GM18505 (cell line): ENCODE measurements at regions not wholly inside any gene's neighbourhood (a gene's known extent, or its start where the extent isn't known, plus 50 kb on each side); places are given as distances from the start of the nearest gene placed in this dataset.

Experiments
- ATAC-seq: cut with Tn5 transposase; IDR thresholded peaks from one replicate; pipeline ENCODE4 v1.9.1; 2021; ENCODE audit not compliant: unreplicated experiment
- POLR2A ChIP-seq: IDR thresholded peaks from 4 replicates; pipeline ENCODE4 v1.6.1; 2011; ENCODE audit warnings: borderline replicate concordance; ENCODE audit not compliant: insufficient read depth, insufficient read length; ENCODE audit errors: extremely low read depth

DNA sequence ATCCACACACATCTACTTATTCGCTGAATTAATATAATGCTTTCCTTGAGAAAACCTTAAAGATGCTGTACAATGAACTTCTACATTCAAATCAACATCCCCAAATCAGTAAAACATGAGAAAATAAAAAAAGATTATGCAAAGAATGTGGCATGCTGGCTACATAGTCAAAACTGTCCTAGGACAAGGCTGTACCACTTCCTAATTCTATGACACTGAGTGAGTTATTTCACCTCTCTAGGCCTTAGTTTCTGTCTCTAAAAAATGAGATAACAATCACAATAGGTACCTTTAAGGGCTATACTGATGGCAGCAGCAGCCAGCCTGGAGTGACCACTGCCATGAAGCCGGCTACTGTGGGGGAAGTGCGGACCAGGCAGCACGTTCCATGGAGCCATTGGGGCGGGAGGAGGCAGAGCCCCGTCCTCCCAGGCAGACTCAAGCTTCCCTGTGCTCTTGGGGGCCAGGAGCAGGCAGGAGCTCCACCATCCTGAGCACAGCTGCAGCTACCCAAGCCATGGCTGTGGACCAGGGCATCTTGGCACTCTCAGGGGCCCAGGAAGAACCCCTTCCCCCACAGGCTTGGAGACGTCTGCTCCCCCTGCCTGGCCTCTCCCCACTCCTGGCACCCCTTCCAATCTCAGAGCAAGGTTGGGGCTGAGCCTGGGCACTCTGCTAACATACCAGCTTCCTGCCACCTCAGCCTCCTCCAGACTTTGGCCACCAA lies 110.2 kb downstream of the ELAPOR2 start:
- no peak for TF ChIP-seq POLR2A
- ATAC-seq, result peak; percentile 97

- no peak for ATAC-seq
These were observed 111.5 kb downstream of the ELAPOR2 start for GRCh38 chr7:86947929-86948328.

GRCh38 chr7:86943447-86943846 lies 116.0 kb downstream of the ELAPOR2 start:
- ATAC-seq, result no peak
- no peak for TF ChIP-seq POLR2A

More at GRCh38 chr7:86947929-86948328, 111.5 kb downstream of the ELAPOR2 start:
- TF ChIP-seq POLR2A, result no peak

GRCh38 chr7:86942995-86943394 lies 116.5 kb downstream of the ELAPOR2 start:
- ATAC-seq, result no peak

DNA sequence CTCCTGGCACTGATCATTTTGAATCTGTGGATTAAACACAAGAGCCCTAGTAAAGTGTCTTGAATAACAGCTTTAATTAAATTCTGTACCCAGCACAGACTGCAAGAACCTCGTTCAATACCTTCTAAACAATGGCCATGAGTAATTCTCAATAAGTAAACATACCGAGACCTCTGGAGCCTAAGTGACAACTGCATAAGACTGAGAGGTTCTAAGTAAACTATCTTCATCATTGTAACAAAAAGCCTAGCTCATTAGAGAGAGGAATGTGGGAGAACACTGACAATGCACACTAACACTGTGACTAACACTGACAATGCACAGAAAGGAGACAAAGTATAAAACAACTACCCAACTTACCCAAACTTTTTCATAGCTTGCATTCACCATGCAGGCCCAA lies 117.4 kb downstream of the ELAPOR2 start:
- no peak for TF ChIP-seq POLR2A
- ATAC-seq, result no peak

More at GRCh38 chr7:86942995-86943394, 116.5 kb downstream of the ELAPOR2 start:
- TF ChIP-seq POLR2A, result no peak

DNA sequence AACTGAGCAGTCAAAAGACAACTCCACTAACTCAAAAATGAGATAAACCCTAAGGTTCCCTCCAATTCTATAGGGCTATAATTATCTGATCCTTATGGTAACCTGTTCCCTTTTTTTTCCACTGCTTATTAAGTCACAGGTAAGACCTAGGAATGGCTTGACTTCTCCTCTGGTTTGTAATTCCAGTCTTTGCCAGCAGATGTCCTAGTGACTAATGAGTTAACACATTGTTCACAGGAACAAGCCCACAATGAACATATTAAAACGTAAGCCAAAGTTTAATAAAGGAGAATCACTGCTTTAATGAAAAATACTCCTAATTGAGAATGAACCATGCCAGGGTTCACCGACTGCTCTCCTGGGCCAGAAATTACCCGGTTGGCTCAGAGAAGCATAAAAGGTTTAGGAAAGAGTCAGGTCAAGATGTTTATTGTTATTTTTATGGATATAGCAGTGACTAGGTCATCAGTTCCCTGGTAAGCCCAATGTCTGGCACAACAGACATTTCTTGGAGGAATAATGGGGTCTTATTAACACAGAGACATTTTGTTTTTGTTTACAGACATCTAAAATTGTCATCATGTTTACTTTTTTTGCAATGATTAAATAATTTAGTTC lies 120.1 kb downstream of the ELAPOR2 start:
- ATAC-seq, result peak; percentile 81
- no peak for TF ChIP-seq POLR2A

- no peak for ATAC-seq
- TF ChIP-seq POLR2A, result no peak
These were observed 122.0 kb downstream of the ELAPOR2 start for GRCh38 chr7:86937363-86937878.

DNA sequence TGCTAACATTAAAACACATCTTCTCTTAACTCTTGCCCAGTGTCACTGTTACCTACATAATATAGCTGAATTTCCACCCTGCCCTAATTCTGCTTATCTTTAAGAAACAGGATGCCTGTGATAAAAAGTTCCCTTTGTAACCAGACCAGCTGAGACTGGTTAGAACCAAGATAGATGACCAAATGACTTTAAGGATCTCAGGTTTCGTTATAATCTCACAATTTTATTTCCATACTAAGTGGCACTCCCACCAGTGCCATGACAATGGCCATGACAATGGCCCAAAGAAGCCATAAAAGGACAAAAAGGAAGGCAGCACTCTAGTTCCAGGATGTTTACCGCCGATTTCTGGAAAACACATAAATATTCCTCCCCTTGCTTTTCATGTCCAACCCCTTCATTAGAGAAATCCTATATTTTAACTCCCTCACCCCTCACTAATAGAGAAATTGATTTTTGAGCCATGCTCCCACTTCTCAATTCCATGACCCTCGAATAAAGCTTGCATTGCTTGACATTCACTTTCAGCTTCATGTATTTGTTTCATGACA lies 126.1 kb downstream of the ELAPOR2 start:
- no peak for ATAC-seq
- TF ChIP-seq POLR2A, result no peak

DNA sequence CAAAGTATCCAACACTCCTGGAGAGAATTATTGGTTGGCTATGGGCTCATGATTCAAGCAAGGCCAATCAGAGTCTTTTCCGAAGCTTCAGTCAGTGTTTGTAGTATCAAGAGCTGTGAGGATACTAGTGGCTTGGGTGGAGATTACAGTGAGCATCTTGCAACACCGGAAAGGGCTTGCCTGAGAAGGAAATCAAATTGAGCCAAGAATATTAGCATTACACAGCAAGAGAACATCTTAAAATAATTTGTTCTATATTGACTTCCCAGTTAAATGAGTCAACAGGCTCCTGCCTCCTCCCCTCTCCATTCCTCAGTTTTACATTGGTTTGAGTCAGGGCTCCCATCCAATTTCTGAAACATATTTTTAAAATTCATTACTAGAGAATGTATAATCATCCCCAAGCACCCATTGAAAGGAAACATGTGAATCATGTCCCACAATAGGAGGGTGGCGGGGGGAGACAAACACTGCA lies 127.4 kb downstream of the ELAPOR2 start:
- no peak for ATAC-seq
- no peak for TF ChIP-seq POLR2A

- ATAC-seq, result no peak
- TF ChIP-seq POLR2A, result no peak
These were observed 128.0 kb downstream of the ELAPOR2 start for GRCh38 chr7:86931439-86931838.

DNA sequence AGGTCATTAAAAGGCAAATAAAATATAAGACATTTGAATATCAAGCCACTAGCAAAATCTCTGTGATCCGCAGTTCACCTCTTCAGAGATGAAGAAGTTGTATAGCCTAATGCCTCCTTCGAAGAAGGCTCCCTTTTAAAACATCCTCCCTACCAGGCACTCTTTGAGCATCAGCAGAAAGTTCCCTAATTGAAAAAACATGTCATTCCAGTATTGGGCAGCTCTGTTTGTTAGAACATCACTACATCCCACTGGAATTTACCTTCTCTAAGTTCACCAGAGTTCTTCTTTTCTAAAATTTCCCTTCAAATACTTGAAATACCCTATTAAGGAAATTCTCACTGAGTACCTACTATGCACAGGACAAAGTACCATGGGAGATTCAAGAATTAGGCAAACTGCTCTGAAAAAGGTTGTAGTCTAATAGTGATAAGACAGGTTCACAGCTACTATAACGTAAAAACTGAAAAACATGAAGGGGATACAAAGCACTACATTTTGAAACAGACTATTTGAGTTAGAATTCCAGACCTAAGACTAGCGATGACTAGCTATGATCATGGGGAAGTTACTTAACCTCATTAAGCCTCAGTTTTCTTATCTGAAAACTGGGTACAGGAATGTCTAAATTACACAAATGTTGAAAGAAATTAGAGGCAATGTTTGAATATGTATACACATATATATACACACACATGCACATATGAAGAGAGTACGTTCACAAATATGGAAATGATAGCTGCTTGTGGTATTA lies 128.7 kb downstream of the ELAPOR2 start:
- no peak for ATAC-seq
- no peak for TF ChIP-seq POLR2A

- ATAC-seq, result peak; percentile 48
- TF ChIP-seq POLR2A, result no peak
These were observed 130.0 kb downstream of the ELAPOR2 start for GRCh38 chr7:86929293-86930109.
